Urinary bladder (tissue), 3 donors: ENCODE measurements at regions not wholly inside any gene's neighbourhood (a gene's known extent, or its start where the extent isn't known, plus 50 kb on each side); places are given as distances from the start of the nearest gene placed in this dataset.
"Not testable (repeated sequence)": the region's sequence is repeated elsewhere in the genome, so short reads cannot be mapped to it uniquely, and the experiment has no call there.

ENCODE experiments used
- DNase-seq: peaks from one replicate; pipeline ENCODE4 v3.0.0-alpha.2; 2015; ENCODE audit errors: extremely low spot score
- H3K27ac ChIP-seq: one replicate; pipeline ENCODE4 v1.5.1; 2013; ENCODE audit warnings: low read depth, mild to moderate bottlenecking, moderate library complexity
- H3K36me3 ChIP-seq: one replicate; pipeline ENCODE4 v1.6.1; 2013; ENCODE audit warnings: mild to moderate bottlenecking, moderate library complexity; ENCODE audit not compliant: insufficient read depth
- H3K4me1 ChIP-seq: one replicate; pipeline ENCODE4 v1.6.1; 2013; ENCODE audit warnings: mild to moderate bottlenecking, moderate library complexity; ENCODE audit not compliant: insufficient read depth
- H3K4me3 ChIP-seq: one replicate; pipeline ENCODE4 v1.5.1; 2013; ENCODE audit warnings: low read depth, low read length
- WGBS: extraction: QIAGEN DNeasy Blood & Tissue Kit; methylation state at CpG from one replicate; pipeline ENCODE4 v1.1.7; 2013; 5-methylcytosine and 5-hydroxymethylcytosine counted together
- donor health status: healthy with polysubstance abuse.
- donor health status: healthy.

GRCh38 chr13:58488251-58488650 lies 856.7 kb downstream of the PCDH17 start:
- no peak overlapping the region for H3K4me3 ChIP-seq
- 94% methylated on average over 5 of the region's 5 CpGs for WGBS
- H3K27ac ChIP-seq = no peak overlapping the region
- H3K36me3 ChIP-seq = no peaks in the 10 kb centered on the region
- H3K4me1 ChIP-seq = no peaks in the 10 kb centered on the region
- DNase-seq = no peak

- H3K36me3 ChIP-seq = no peaks in the 10 kb centered on the region
- no peaks in the 10 kb centered on the region for H3K4me1 ChIP-seq
- WGBS = 68% methylated on average over 2 of the region's 2 CpGs
- DNase-seq = no peak
- no peak overlapping the region for H3K27ac ChIP-seq
- H3K4me3 ChIP-seq = no peak overlapping the region
Observed at GRCh38 chr13:58495668-58496067, 864.1 kb downstream of the PCDH17 start.

- DNase-seq = no peak
- H3K4me3 ChIP-seq = no peak overlapping the region
- no peaks in the 10 kb centered on the region for H3K36me3 ChIP-seq
- H3K27ac ChIP-seq = no peak overlapping the region
- WGBS = 66% methylated on average over 1 of the region's 1 CpG
- no peaks in the 10 kb centered on the region for H3K4me1 ChIP-seq
Observed at GRCh38 chr13:58500938-58501337, 869.4 kb downstream of the PCDH17 start.

DNA sequence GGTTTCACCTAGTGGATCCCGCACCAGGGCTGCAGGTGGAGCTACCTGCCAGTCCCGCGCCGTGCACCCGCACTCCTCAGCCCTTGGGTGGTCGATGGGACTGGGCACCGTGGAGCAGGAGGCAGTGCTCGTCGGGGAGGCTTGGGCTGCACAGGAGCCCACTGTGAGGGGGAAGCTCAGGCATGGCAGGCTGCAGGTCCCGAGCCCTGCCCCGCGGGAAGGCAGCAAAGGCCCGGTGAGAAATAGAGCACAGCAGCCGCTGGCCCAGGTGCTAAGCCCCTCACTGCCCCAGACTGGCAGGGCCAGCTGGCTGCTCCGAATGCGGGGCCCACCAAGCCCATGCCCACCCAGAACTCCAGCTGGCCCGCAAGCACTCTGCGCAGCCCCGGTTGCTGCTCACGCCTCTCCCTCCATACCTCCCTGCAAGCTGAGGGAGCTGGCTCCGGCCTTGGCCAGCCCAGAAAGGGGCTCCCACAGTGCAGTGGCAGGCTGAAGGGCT lies 872.7 kb downstream of the PCDH17 start:
- not testable (repeated sequence) for H3K4me1 ChIP-seq, H3K36me3 ChIP-seq, DNase-seq, H3K27ac ChIP-seq, H3K4me3 ChIP-seq
- whole genome bisulfite sequencing = 96% methylated on average over 21 of the region's 21 CpGs

DNA sequence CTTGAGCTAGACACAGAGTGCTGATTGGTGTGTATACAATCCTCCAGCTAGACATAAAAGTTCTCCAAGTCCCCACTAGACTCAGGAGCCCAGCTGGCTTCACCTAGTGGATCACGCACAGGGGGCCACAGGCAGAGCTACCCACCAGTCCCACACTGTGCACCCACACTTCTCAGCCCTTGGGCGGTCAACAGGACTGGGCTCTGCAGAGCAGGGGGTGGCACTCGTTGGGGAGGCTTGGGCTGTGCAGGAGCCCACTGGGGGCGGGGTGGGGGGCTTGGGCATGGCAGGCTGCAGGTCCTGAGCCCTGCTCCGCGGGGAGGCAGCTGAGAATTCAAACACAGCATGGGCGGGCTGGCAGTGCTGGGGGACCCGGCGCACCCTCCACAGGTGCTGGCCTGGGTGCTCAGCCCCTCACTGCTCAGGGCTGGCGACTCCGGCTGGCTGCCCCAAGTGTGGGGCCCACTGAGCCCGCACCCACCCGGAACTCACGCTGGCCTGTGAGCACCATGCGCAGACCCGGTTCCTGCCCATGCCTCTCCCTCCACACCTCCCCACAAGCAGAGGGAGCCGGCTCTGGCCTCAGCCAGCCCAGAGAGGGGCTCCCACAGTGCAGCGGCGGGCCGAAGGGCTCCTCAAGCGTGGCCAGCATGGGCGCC lies 873.8 kb downstream of the PCDH17 start:
- not testable (repeated sequence) for H3K4me1 ChIP-seq, DNase-seq, H3K36me3 ChIP-seq, H3K4me3 ChIP-seq, H3K27ac ChIP-seq
- 94% methylated on average over 22 of the region's 22 CpGs for WGBS

GRCh38 chr13:58528351-58528750 lies 896.8 kb downstream of the PCDH17 start:
- no peak for DNase-seq
- 94% methylated on average over 14 of the region's 14 CpGs for WGBS
- Histone ChIP-seq H3K36me3 (no peaks in the 10 kb centered on the region), H3K27ac (no peak overlapping the region), H3K4me3 (no peak overlapping the region), H3K4me1 (no peaks in the 10 kb centered on the region)

- no peak overlapping the region for H3K4me3 ChIP-seq
- no peak overlapping the region for H3K27ac ChIP-seq
- no peak for DNase-seq
- no peaks in the 10 kb centered on the region for H3K36me3 ChIP-seq
- 85% methylated on average over 4 of the region's 4 CpGs for WGBS
- H3K4me1 ChIP-seq = no peaks in the 10 kb centered on the region
Observed at GRCh38 chr13:58531614-58532013, 900.1 kb downstream of the PCDH17 start.

GRCh38 chr13:58542530-58542929 lies 911.0 kb downstream of the PCDH17 start:
- Histone ChIP-seq H3K4me1 (no peaks in the 10 kb centered on the region), H3K4me3 (no peak overlapping the region), H3K27ac (no peak overlapping the region), H3K36me3 (no peaks in the 10 kb centered on the region)
- no peak for DNase-seq

- WGBS = 68% methylated on average over 1 of the region's 1 CpG
- H3K27ac ChIP-seq = no peak overlapping the region
- no peak overlapping the region for H3K4me3 ChIP-seq
- DNase-seq = no peak
- H3K36me3 ChIP-seq = no peaks in the 10 kb centered on the region
- no peaks in the 10 kb centered on the region for H3K4me1 ChIP-seq
Observed at GRCh38 chr13:58547419-58547818, 915.9 kb downstream of the PCDH17 start.

- Histone ChIP-seq H3K27ac (no peak overlapping the region), H3K36me3 (no peaks in the 10 kb centered on the region), H3K4me3 (no peak overlapping the region), H3K4me1 (no peaks in the 10 kb centered on the region)
- 54% methylated on average over 3 of the region's 3 CpGs for WGBS
- DNase-seq = no peak
Observed at GRCh38 chr13:58566176-58566575, 934.6 kb downstream of the PCDH17 start.

DNA sequence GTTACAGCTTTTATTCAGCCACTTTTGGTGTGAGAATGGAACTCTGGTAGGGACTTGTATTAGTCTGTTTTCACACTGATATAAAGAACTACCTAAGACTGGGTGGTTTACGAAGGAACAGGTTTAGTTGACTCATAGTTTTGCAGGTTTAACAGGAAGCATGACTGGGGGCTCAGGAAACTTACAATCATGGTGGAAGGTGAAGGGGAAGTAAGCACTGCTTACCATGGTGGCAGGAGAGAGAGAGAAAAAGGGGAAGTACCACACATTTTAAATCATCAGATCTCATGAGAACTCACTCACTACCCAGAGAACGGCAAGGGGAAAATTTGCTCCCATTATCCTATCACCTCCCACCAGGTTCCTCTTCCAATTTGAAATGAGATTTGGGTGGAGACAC lies 942.2 kb downstream of the PCDH17 start:
- Histone ChIP-seq H3K36me3 (no peaks in the 10 kb centered on the region), H3K4me1 (no peaks in the 10 kb centered on the region), H3K4me3 (no peak overlapping the region), H3K27ac (no peak overlapping the region)
- DNase-seq = no peak
- 84% methylated on average over 2 of the region's 2 CpGs for WGBS

DNA sequence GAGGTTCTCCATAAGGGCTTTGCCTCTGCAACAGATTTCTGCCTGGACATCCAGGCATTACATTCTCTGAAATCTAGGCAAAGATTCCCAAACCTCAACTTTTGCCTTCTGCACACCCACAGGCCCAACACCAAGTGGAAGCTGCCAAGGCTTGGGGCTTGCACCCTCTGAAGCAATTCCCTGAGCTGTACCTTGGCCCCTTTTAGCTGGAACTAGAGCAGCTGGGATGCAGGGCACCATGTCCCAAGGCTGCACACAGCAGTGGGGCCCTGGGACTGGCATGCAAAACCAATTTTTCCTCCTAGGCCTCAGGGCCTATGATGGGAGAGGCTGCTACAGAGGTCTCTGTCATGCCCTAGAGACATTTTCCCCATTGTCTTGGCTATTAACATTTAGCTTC lies 943.2 kb downstream of the PCDH17 start:
- Histone ChIP-seq H3K4me3 (no peak overlapping the region), H3K27ac (no peak overlapping the region), H3K4me1 (no peaks in the 10 kb centered on the region), H3K36me3 (no peaks in the 10 kb centered on the region)
- no peak for DNase-seq

DNA sequence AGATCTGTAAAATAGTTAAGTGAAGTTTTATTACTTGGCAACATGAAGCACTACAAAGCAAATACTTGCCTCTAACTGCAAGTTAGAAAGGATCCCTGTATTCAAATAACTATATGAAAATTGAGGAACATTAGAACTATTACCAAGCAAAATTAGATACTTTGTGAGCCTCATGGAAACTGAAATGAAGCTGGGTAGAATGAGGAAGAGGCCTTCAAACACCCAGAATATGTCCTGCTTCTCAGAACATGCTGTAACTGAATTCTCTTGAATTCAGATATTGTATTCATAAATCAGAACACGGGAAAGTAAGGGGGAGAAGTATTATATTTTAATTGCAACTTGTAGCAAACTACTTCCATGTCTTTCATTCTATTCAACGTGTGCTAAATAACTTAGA lies 947.9 kb downstream of the PCDH17 start:
- Histone ChIP-seq H3K36me3 (no peaks in the 10 kb centered on the region), H3K4me1 (no peaks in the 10 kb centered on the region), H3K27ac (no peak overlapping the region), H3K4me3 (no peak overlapping the region)
- WGBS = 86% methylated on average over 2 of the region's 2 CpGs
- no peak for DNase-seq

DNA sequence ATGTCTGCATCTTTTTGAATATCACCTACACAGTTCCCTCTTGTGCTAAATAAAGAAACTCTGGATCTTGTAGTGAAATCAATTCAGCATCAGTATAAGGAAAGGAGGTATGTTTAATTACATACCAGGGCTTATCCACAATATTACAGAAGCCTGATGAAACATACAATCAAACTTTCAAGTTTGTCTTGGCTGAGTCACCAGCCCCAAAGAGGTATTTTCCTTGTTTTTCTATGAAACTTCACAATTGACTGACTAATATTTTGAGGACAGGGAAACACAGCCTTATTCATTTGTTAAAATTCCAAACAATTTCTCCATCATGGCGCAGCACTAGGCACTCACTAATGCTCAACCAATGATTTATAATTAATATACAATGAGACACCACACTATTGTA lies 952.4 kb downstream of the PCDH17 start:
- Histone ChIP-seq H3K27ac (no peak overlapping the region), H3K36me3 (no peaks in the 10 kb centered on the region), H3K4me3 (no peak overlapping the region), H3K4me1 (no peaks in the 10 kb centered on the region)
- WGBS = 95% methylated on average over 1 of the region's 1 CpG
- no peak for DNase-seq

DNA sequence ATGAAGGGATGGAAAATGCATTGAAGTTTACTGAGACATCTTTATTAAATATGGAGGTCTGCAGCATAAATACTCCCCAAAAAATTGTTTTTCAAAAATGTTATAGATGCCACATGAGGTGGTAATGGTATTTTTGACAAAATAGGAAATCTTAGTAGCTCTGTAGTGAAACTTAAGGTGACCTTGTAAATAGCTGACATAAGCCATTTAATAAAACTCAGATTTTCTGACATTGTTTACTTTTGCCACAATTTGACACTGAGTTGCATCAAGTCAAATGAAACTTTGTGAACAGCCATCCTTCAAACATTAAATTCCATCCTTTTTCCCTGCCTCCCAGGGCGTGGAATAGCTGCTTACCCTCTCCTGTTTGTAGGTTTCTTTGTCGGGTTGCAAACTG lies 953.1 kb downstream of the PCDH17 start:
- H3K4me3 ChIP-seq = no peak overlapping the region
- H3K36me3 ChIP-seq = no peaks in the 10 kb centered on the region
- no peak for DNase-seq
- no peak overlapping the region for H3K27ac ChIP-seq
- WGBS = 86% methylated on average over 2 of the region's 2 CpGs
- H3K4me1 ChIP-seq = no peaks in the 10 kb centered on the region
